IMR-90 (cell line): ENCODE measurements at regions not wholly inside any gene's neighbourhood (a gene's known extent, or its start where the extent isn't known, plus 50 kb on each side); places are given as distances from the start of the nearest gene placed in this dataset.

Source experiments
- ATAC-seq: fragments of 200-7000 bp; cut with Tn5 transposase; 2 replicates; pipeline ENCODE4 v1.9.1; 2020; ENCODE audit warnings: low read depth, mild to moderate bottlenecking, moderate library complexity
- BruUV-seq: library from RNA; stranded (reverse); fragments of 400-500 nt; replicated peaks from 2 replicates; lab custom pipeline; 2021; lab: Mats Ljungman, UMichigan
- CTCF ChIA-PET: fragments of 300-600 bp; formaldehyde crosslinking; extraction: SDS; loops from one replicate; lab custom pipeline; 2021; ENCODE audit warnings: antibody characterized with exemption; lab: Yijun Ruan, JAX
- POLR2A ChIA-PET: fragments of 300-600 bp; sonication (Branson Sonifier 250); formaldehyde crosslinking; loops from one replicate; lab custom pipeline; 2022; ENCODE audit warnings: antibody characterized with exemption; ENCODE audit not compliant: unreplicated experiment; lab: Charles Lee
- DNase-seq: peaks from one replicate; pipeline ENCODE4 v3.0.0; 2013
- H2AFZ ChIP-seq: replicated peaks from 2 replicates; pipeline ENCODE3; 2013; ENCODE audit warnings: low read length, mild to moderate bottlenecking; ENCODE audit not compliant: poor library complexity
- H2AK5ac ChIP-seq: 2 replicates; pipeline ENCODE4 v1.6.1; 2013; ENCODE audit warnings: low read depth, low read length, inconsistent platforms
- H2AK9ac ChIP-seq: replicated peaks from 2 replicates; pipeline ENCODE3; 2013; ENCODE audit warnings: mild to moderate bottlenecking, low read depth, low read length, moderate library complexity; ENCODE audit not compliant: poor library complexity
- H2BK120ac ChIP-seq: 2 replicates; pipeline ENCODE4 v1.6.1; 2013; ENCODE audit warnings: low read depth, low read length, inconsistent platforms
- H2BK15ac ChIP-seq: 3 replicates; pipeline ENCODE4 v1.6.1; 2013; ENCODE audit warnings: low read depth, low read length, inconsistent platforms
- H2BK20ac ChIP-seq: 2 replicates; pipeline ENCODE4 v1.6.1; 2013; ENCODE audit warnings: low read depth, mild to moderate bottlenecking, inconsistent platforms, low read length, moderate library complexity
- H2BK5ac ChIP-seq: 2 replicates; pipeline ENCODE4 v1.6.1; 2013; ENCODE audit warnings: mild to moderate bottlenecking, low read depth, low read length, inconsistent platforms; ENCODE audit not compliant: poor library complexity, severe bottlenecking
- H3K14ac ChIP-seq: replicated peaks from 2 replicates; pipeline ENCODE4 v1.6.1; 2013; ENCODE audit warnings: low read depth, low read length, inconsistent platforms
- H3K18ac ChIP-seq: 2 replicates; pipeline ENCODE4 v1.6.1; 2013; ENCODE audit warnings: low read depth, low read length, control low read depth
- H3K23ac ChIP-seq: 2 replicates; pipeline ENCODE4 v1.6.1; 2013; ENCODE audit warnings: low read depth, low read length, inconsistent platforms
- H3K27ac ChIP-seq: 2 replicates; pipeline ENCODE4 v1.5.1; 2013; ENCODE audit warnings: mild to moderate bottlenecking, control low read depth, low read length; ENCODE audit not compliant: insufficient read depth
- H3K27me3 ChIP-seq: 2 replicates; pipeline ENCODE4 v1.6.1; 2013; ENCODE audit warnings: low read length; ENCODE audit not compliant: control insufficient read depth, insufficient read depth
- H3K36me3 ChIP-seq: 2 replicates; pipeline ENCODE4 v1.6.1; 2013; ENCODE audit warnings: low read length, mixed read lengths; ENCODE audit not compliant: control insufficient read depth, insufficient read depth
- H3K4ac ChIP-seq: 2 replicates; pipeline ENCODE4 v1.6.1; 2013; ENCODE audit warnings: low read depth, low read length, inconsistent platforms
- H3K4me1 ChIP-seq: 2 replicates; pipeline ENCODE4 v1.6.1; 2013; ENCODE audit warnings: low read length, mixed read lengths; ENCODE audit not compliant: control insufficient read depth, insufficient read depth
- H3K4me2 ChIP-seq: 2 replicates; pipeline ENCODE4 v1.6.1; 2013; ENCODE audit warnings: low read depth, mild to moderate bottlenecking, control low read depth, low read length, moderate library complexity
- H3K4me3 ChIP-seq: 2 replicates; pipeline ENCODE4 v1.5.1; 2013; ENCODE audit warnings: low read depth, mild to moderate bottlenecking, control low read depth, low read length, moderate library complexity; ENCODE audit not compliant: insufficient read depth
- H3K56ac ChIP-seq: 2 replicates; pipeline ENCODE4 v1.6.1; 2013; ENCODE audit warnings: low read length, inconsistent platforms; ENCODE audit not compliant: insufficient read depth; ENCODE audit errors: extremely low read depth
- H3K79me1 ChIP-seq, 2 experiments: 2 replicates each; pipeline ENCODE4 v1.6.1; 2013; ENCODE audit warnings: low read length in 2 of 2, inconsistent platforms in 1 of 2, low read depth in 1 of 2
- H3K9ac ChIP-seq: 2 replicates; pipeline ENCODE4 v1.6.1; 2013; ENCODE audit warnings: low read depth, low read length, control low read depth
- H3K9me1 ChIP-seq: 2 replicates; pipeline ENCODE4 v1.6.1; 2013; ENCODE audit warnings: low read length, inconsistent platforms; ENCODE audit not compliant: insufficient read depth
- H3K9me3 ChIP-seq: 2 replicates; pipeline ENCODE4 v1.6.1; 2013; ENCODE audit warnings: low read length; ENCODE audit not compliant: control insufficient read depth, insufficient read depth
- H4K20me1 ChIP-seq: 2 replicates; pipeline ENCODE4 v1.6.1; 2013; ENCODE audit warnings: low read length, inconsistent platforms; ENCODE audit not compliant: insufficient read depth
- H4K5ac ChIP-seq: 2 replicates; pipeline ENCODE4 v1.6.1; 2013; ENCODE audit warnings: mild to moderate bottlenecking, low read depth, low read length, control low read depth
- H4K8ac ChIP-seq, 2 experiments: 2 replicates each; pipeline ENCODE4 v1.6.1; 2013; ENCODE audit warnings: low read depth in 2 of 2, low read length in 2 of 2, control low read depth in 1 of 2, inconsistent platforms in 1 of 2
- H4K91ac ChIP-seq: 2 replicates; pipeline ENCODE4 v1.6.1; 2013; ENCODE audit warnings: low read depth, low read length, inconsistent platforms; ENCODE audit not compliant: insufficient read depth
- BHLHE40 ChIP-seq: fragments of 150-350 bp; IDR thresholded peaks from 2 replicates; pipeline ENCODE4 v1.6.1; 2016; ENCODE audit warnings: mild to moderate bottlenecking, low read depth, low read length
- CHD1 ChIP-seq: IDR thresholded peaks from 2 replicates; pipeline ENCODE4 v1.6.1; 2012; ENCODE audit warnings: low read depth, low read length, improper control_type of control experiment
- CTCF ChIP-seq: conservative IDR thresholded peaks from 2 replicates; pipeline ENCODE4 v1.5.1; 2012; ENCODE audit warnings: mild to moderate bottlenecking, low read depth, low read length, improper control_type of control experiment
- ELK1 ChIP-seq: fragments of 150-350 bp; IDR thresholded peaks from 2 replicates; pipeline ENCODE4 v1.6.1; 2016; ENCODE audit warnings: low read depth, mild to moderate bottlenecking, low read length, moderate library complexity, borderline replicate concordance
- FOS ChIP-seq: fragments of 150-350 bp; IDR thresholded peaks from 2 replicates; pipeline ENCODE4 v1.6.1; 2016; ENCODE audit warnings: low read depth, low read length
- MAFK ChIP-seq: IDR thresholded peaks from 2 replicates; pipeline ENCODE4 v1.6.1; 2012; ENCODE audit warnings: low read depth, low read length, improper control_type of control experiment
- RAD21 ChIP-seq: IDR thresholded peaks from 2 replicates; pipeline ENCODE4 v1.6.1; 2012; ENCODE audit warnings: low read length, improper control_type of control experiment
- SMC3 ChIP-seq: fragments of 150-350 bp; IDR thresholded peaks from 2 replicates; pipeline ENCODE4 v1.6.1; 2016; ENCODE audit warnings: low read depth, mild to moderate bottlenecking, antibody characterized with exemption, low read length, moderate library complexity
- WGBS, 2 experiments: methylation state at CpG; one replicate each; pipeline versions ENCODE4 v1.1.5 to v1.1.7; 2013; ENCODE audit warnings: missing lambda C conversion rate in 2 of 2; ENCODE audit not compliant: insufficient read length in 1 of 2; ENCODE audit errors: extremely low coverage in 2 of 2; 5-methylcytosine and 5-hydroxymethylcytosine counted together
- dilution Hi-C: fragments of 300-500 bp; cut with HindIII; formaldehyde crosslinking; loops from one replicate; pipeline ENCODE4 v1.14.3; 2018; ENCODE audit warnings: low sequenced_read_pairs; ENCODE audit not compliant: unreplicated experiment
- in situ Hi-C: fragments of 300-500 bp; cut with MboI; formaldehyde crosslinking; loops from 3 replicates; pipeline ENCODE4 v1.14.3; 2019; ENCODE audit warnings: low sequenced_read_pairs, inconsistent platforms, mixed read lengths
- intact Hi-C: fragments of 100-400 bp; cut with micrococcal nuclease; formaldehyde crosslinking; loops from 2 replicates; pipeline ENCODE4 v1.10.0; 2022

GRCh38 chr6:28737750-28738395 lies 185.9 kb downstream of the TRIM27 start:
- H4K5ac ChIP-seq, result no peak overlapping the region
- no peak overlapping the region for H2AFZ ChIP-seq
- no peaks in the 10 kb centered on the region for H3K9me1 ChIP-seq
- H3K27me3 ChIP-seq, result peaks cover 20% of the 10 kb centered on the region
- no peaks in the 10 kb centered on the region for H3K9me3 ChIP-seq
- dilution Hi-C loops, result no loop called here
- no peak overlapping the region for H3K14ac ChIP-seq
- no peaks in the 10 kb centered on the region for H3K4me1 ChIP-seq
- H3K36me3 ChIP-seq, result no peaks in the 10 kb centered on the region
- no peak overlapping the region for H3K56ac ChIP-seq
- no peak overlapping the region for H2AK9ac ChIP-seq
- H2BK20ac ChIP-seq, result no peak overlapping the region
- BruUV-seq, result no TSS peak
- H2BK15ac ChIP-seq, result no peak overlapping the region
- no peak overlapping the region for H2BK5ac ChIP-seq
- ChIA-PET CTCF (no interaction called here), POLR2A (no interaction called here)
- H4K20me1 ChIP-seq, result no peaks in the 10 kb centered on the region
- in situ Hi-C loops, result no loop called here
- TF ChIP-seq BHLHE40 (no peak), CHD1 (no peak), ELK1 (no peak), FOS (no peak), RAD21 (no peak), MAFK (no peak), CTCF (no peak), SMC3 (no peak)
- H2AK5ac ChIP-seq, result no peak overlapping the region
- ATAC-seq, result no peak
- no peak overlapping the region for H2BK120ac ChIP-seq
- H3K27ac ChIP-seq, result no peak overlapping the region
- H3K4me3 ChIP-seq, result no peak overlapping the region
- no peak overlapping the region for H3K9ac ChIP-seq
- H4K8ac ChIP-seq, result no peak overlapping the region
- H3K4ac ChIP-seq, result no peak overlapping the region
- H3K18ac ChIP-seq, result no peak overlapping the region
- DNase-seq, result no peak
- H4K91ac ChIP-seq, result no peak overlapping the region
- no peak overlapping the region for H3K4me2 ChIP-seq
- 0% methylated on average over 8 of the region's 17 CpGs; no CpG with 5 or more reads in 1 of the 2 experiments for WGBS, 2 experiments
- no peak overlapping the region for H3K23ac ChIP-seq
- intact Hi-C loops, result no loop called here
- H3K79me1 ChIP-seq, result no peaks in the 10 kb centered on the region
